ENCODE measurements at regions not wholly inside any gene's neighbourhood (a gene's known extent, or its start where the extent isn't known, plus 50 kb on each side); places are given as distances from the start of the nearest gene placed in this dataset.

DNA sequence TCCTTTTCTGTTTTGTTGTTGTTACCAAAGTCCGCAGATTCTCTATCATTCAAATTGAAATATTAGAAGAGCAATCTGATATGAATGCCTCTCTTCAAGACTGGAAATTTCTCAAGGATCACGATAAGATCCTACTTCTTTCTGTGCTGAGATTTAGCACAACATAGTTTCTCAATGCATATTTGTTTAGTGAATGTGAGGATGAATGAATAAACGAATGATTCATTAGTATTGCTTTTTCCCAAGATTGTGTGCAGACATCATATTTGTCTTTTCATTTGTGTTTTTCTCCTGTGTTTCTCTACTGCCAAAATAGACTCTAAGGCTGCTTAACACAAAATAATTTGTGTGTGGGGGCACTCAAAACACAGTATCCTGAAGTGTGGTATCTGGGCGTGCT, 862.7 kb upstream of the MAP3K7 start:
- Histone ChIP-seq H3K36me3 (no peaks in the 10 kb centered on the region), H3K4me3 (no peak overlapping the region), H3K27me3 (no peaks in the 10 kb centered on the region), H3K9me3 (no peaks in the 10 kb centered on the region)
- no peak for DNase-seq

DNA sequence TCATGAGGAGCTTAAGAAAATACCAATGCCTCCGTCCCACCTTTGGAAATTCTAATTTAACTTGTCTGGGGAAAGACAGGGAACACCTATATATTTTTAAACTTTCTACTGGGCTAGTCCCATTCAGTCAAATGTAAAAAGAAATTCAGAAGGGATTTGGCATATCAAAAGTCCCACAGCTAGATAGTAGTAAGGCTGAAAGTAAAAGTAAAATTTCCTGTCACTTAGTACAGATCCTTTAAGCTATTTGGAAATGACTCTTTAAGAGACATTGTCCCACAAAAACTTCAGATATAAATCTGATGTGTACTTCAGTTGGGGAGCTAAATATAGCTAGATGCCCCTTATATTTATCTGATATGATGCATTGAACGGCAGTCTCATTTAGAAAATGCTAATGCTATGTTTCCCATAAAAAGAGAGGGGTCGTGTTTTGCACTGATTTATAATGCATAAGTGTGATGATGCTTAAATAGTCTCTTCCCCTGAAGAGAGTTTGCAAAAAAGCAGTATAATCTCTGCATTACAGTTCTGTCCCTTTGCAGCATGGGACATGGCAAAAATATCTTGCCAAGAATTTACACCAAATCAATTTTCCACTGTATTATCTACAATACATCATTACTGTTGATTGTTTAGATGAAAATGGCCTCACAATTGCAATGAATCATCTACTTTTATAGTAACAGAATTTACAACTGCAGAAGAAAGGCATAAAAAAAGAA, 860.8 kb upstream of the MAP3K7 start:
- DNase-seq, result no peak
- Histone ChIP-seq H3K27me3 (no peaks in the 10 kb centered on the region), H3K9me3 (no peaks in the 10 kb centered on the region), H3K4me3 (no peak overlapping the region), H3K36me3 (no peaks in the 10 kb centered on the region)

DNA sequence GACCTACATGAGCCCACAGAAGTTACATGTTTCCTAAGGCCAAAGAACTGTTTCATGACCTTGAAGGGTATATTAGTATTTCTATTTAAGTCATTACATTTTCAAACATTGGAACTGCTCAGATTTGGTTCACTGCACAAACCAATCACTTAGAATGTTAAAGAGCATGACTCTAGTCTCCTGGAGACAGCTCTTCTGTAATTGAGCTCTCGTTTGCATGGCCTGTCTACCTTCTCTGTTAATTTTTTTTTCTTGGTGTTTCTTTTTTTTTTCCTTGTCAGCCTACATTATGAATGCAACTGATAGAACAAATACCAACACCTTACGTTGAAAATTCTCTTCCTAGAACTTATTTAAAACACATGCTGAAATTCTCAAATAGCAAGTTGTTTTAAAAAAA, 860.2 kb upstream of the MAP3K7 start:
- Histone ChIP-seq H3K36me3 (no peaks in the 10 kb centered on the region), H3K9me3 (no peaks in the 10 kb centered on the region), H3K27me3 (no peaks in the 10 kb centered on the region), H3K4me3 (no peak overlapping the region)
- no peak for DNase-seq

DNA sequence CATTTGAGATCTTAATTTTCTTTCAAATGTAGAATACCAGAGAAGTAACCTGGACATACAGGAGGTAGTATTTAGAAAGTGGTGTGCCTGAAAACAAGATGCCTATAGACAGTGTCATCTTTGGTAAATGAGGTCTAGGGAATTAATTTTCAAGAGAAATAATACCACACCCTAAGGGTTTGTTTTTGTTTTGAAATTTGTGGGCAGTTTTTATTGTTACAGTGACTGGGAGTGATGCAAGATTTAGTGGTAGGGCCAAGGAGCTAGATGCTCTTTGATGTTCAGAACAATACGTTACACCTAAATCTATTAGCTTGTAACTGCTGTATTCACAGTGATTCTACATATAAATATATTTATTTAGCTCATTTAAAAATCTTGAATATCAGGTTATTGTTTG, 856.5 kb upstream of the MAP3K7 start:
- no peaks in the 10 kb centered on the region for H3K36me3 ChIP-seq
- H3K27me3 ChIP-seq, result no peaks in the 10 kb centered on the region
- no peak overlapping the region for H3K4me3 ChIP-seq
- H3K9me3 ChIP-seq, result no peaks in the 10 kb centered on the region
- no peak for DNase-seq

DNA sequence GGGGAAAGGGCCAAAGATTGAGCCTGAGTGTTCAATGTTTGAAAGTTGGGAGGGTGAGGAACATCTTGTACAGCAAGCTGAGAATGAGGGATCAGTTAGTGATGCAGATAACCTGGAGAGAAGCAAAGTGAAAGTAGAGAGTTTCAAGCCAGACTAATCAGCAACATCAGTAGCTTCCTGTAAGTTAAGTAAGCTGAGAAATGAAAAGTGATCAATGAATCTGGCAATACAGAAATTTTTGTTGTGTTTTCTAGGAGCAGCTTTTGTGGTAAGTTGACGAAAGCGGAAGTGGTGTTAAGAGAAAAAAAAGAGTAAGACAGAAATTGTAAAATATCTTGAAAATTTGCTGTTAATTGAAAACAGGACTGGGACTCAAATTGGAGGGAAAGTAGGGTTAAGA, 855.5 kb upstream of the MAP3K7 start:
- Histone ChIP-seq H3K27me3 (no peaks in the 10 kb centered on the region), H3K4me3 (no peak overlapping the region), H3K36me3 (no peaks in the 10 kb centered on the region), H3K9me3 (no peaks in the 10 kb centered on the region)
- no peak for DNase-seq

DNA sequence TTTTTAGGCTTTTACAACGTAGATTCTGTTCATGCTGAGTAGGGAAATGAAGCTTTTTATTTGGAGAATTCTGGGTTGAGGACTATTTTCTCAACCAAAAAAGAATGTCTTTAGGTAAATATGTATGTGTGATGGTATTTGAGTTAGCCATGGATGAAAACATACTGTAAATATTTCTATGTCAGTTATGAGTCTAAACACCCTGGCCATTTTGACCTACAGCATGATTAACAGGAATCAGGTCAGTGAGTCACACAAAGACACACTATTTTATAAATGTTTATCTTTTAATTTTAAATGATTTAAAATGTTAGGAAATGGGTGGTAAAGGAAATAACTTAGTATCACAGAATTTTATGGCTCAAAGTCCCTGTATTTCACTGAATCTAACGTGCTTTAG, 851.7 kb upstream of the MAP3K7 start:
- Histone ChIP-seq H3K4me3 (no peak overlapping the region), H3K9me3 (no peaks in the 10 kb centered on the region), H3K27me3 (no peaks in the 10 kb centered on the region), H3K36me3 (no peaks in the 10 kb centered on the region)
- DNase-seq, result no peak

DNA sequence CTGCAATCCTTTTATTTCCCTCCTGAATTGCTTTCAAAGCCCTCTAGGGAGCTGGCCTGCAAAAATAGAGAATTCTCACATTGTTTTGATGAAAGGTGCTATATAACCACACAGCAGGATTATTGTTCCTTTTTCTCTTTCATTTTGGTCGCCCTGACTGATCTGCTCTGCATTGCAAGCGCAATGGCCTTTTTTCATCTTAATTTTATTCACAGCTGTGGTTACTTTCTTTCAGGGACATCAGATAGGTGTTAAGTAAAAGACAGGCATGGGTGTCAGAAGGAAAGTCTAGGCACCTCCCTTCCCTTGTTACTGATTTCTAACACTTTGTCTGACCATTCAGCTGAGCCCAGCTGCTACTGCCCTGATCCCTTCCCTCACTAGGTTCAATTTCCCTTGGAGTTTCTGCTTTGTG, 850.5 kb upstream of the MAP3K7 start:
- DNase-seq, result no peak
- Histone ChIP-seq H3K36me3 (no peaks in the 10 kb centered on the region), H3K27me3 (no peaks in the 10 kb centered on the region), H3K9me3 (no peaks in the 10 kb centered on the region), H3K4me3 (no peak overlapping the region)

DNA sequence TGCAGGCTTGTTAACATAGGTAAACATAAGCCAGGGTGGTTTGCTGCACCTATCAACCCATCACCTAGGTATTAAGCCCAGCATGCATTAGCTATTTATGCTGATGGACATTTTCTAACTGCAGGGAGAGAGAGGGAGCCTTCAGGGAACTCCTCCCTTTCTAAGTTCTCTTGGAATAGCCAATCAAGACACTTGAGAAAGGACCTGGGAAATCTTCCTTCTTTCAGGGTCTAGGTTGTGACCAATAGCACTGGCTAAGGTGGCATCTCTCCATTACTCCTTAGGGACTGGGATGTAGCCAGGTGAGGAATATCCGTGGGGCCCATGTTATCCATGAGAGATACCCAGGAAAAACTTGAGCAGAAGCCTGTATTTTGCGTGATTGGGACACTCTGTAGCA, 849.6 kb upstream of the MAP3K7 start:
- H3K36me3 ChIP-seq, result no peaks in the 10 kb centered on the region
- no peaks in the 10 kb centered on the region for H3K9me3 ChIP-seq
- H3K4me3 ChIP-seq, result no peak overlapping the region
- H3K27me3 ChIP-seq, result no peaks in the 10 kb centered on the region
- DNase-seq, result no peak

DNA sequence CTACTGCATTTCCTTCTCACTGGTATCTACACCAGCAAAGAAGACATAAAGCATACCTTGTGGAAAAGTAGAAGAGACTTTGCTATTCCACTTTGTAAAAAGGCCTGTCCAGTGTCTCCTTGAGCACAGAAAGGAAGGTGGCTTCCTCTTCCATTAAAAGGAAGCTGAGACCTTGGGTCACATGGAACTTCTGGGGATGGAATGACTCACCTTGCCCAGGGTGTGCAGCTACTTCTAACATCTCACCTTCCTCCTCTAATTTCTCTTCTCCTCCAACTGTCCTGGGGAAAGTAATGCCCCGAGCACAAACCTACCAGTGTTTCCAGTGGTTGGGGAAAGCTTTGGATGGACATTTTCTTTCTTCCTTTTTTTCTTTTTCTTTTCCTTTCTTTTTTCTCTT, 848.8 kb upstream of the MAP3K7 start:
- no peak for DNase-seq
- Histone ChIP-seq H3K36me3 (no peaks in the 10 kb centered on the region), H3K27me3 (no peaks in the 10 kb centered on the region), H3K9me3 (no peaks in the 10 kb centered on the region), H3K4me3 (no peak overlapping the region)

DNA sequence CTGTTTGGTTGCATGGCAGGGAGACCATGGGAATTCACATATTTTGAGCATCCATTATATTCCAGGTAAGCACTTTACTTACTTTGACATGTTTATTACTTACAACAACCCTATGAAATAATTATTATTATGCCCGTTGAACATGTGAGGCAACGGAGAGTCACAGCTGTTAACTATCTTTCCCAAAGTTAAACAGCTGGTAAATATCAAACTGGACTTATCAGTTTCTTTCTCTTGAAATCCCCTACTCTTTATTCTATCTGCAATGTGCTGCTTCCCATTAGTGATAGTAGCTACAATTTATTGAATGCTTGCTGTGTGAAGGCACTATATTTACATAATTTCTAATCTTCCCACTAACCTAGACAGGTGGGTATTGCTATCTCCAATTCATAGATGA, 847.7 kb upstream of the MAP3K7 start:
- DNase-seq, result no peak
- H3K9me3 ChIP-seq, result no peaks in the 10 kb centered on the region
- no peak overlapping the region for H3K4me3 ChIP-seq
- no peaks in the 10 kb centered on the region for H3K27me3 ChIP-seq
- H3K36me3 ChIP-seq, result no peaks in the 10 kb centered on the region

DNA sequence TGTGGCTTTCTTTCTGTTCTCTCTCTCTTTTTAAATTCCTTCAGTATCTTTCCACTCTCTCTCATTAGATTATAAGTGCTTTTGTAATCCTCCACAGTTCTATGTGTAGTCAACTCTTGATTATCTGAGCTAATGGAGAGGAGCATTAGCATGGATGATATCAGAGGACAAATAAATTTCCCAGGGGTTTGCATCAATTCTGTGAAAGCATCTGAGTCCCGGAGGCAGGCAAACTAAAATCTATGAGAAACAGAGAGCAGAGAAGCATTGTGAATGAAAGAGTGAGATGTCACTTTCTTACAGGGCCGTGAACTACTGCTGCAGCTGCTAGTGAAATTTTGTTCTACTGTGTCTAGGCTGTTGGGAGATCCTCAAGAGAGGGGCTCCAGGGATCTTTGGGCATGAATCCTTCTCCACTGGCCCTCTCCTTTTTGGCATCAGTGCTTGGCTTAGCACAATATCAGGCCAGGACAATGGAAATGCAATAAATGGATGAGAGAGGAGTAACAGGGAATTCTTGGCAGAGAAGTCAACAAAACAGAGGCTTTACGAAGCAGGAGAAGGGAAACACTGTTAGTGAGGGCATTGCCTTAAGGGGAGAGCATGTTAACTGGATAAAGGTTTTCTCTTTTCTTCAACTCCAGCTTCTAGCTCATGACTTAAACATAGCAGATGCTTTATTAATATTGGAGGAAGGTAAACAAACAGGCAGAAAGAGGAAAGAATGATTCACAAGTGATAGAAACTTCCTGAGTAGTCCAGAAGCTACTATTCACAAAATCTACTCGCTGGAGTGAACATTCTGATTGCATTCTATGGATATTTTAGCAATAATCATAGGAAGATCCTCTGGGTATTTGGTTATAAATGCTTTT, 847.0 kb upstream of the MAP3K7 start:
- H3K9me3 ChIP-seq, result no peaks in the 10 kb centered on the region
- no peaks in the 10 kb centered on the region for H3K27me3 ChIP-seq
- no peak overlapping the region for H3K4me3 ChIP-seq
- no peaks in the 10 kb centered on the region for H3K36me3 ChIP-seq
- no peak for DNase-seq

DNA sequence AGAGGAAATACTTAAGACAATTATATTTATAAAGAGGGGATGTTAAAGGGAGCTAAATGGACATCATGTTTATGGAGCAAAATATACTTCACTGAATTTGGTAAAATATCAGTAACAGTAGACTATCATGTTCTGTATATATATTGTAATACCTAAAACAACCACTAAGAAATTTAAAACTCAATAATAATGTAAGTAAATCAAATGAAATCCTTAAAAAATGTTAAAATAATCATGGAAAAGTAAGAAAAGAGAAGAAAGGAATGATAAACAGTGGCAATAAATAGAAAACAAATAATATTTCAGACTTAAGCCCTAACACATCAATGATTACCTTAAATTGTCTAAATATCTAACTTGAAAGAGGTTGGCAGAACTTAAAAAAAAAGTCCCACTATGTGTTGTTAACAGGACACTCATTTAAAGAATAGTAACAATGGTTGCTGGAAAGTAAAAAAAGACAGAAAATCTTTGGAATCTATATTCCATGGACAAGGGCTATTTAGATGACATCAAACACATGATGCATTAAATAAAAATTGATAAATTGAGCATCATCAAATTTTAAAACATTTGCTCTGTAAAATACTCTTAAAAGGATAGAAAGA, 842.2 kb upstream of the MAP3K7 start:
- no peak for DNase-seq
- H3K36me3 ChIP-seq, result no peaks in the 10 kb centered on the region
- no peak overlapping the region for H3K4me3 ChIP-seq
- H3K27me3 ChIP-seq, result no peaks in the 10 kb centered on the region
- no peaks in the 10 kb centered on the region for H3K9me3 ChIP-seq

DNA sequence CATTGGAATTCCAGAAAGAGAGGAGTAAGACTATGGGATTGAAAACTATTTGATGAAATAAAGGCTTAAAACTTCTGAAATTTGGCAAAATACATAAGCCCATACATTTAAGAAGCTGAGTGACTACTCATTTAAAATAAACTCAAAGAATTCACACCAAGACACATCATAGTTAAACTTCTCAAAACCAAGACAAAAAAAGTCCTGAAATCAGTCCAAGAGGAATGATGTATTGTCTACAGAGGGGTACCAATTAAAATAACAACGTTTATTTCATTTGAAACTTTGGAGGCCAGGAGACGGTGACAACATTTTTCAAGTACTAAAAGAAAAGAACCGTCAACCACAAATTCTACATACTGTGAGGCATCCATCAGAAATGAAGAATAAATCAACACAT, 841.4 kb upstream of the MAP3K7 start:
- no peak for DNase-seq
- H3K27me3 ChIP-seq, result no peaks in the 10 kb centered on the region

DNA sequence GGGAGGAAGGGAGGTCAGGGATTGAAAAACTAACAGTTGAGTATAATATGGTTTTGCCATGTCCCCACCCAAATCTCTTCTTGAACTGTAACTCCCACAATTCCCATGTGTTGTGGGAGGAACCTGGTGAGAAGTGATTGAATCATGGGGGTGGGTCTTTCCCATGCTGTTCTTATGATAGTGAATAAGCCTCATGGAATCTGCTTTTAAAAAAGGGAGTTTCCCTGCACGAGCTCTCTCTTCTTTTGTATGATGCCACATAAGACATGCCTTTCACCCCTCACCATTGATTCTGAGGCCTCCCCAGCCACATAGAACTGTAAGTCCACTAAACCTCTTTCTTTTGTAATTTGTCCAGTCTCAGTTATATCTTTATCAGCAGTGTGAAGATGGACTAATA, 833.4 kb upstream of the MAP3K7 start:
- H3K9me3 ChIP-seq, result no peaks in the 10 kb centered on the region
- DNase-seq, result no peak
- H3K4me3 ChIP-seq, result no peak overlapping the region
- no peaks in the 10 kb centered on the region for H3K36me3 ChIP-seq
- H3K27me3 ChIP-seq, result no peaks in the 10 kb centered on the region

More for the DNA sequence above, 841.4 kb upstream of the MAP3K7 start:
- no peak overlapping the region for H3K4me3 ChIP-seq
- no peaks in the 10 kb centered on the region for H3K9me3 ChIP-seq
- no peaks in the 10 kb centered on the region for H3K36me3 ChIP-seq

DNA sequence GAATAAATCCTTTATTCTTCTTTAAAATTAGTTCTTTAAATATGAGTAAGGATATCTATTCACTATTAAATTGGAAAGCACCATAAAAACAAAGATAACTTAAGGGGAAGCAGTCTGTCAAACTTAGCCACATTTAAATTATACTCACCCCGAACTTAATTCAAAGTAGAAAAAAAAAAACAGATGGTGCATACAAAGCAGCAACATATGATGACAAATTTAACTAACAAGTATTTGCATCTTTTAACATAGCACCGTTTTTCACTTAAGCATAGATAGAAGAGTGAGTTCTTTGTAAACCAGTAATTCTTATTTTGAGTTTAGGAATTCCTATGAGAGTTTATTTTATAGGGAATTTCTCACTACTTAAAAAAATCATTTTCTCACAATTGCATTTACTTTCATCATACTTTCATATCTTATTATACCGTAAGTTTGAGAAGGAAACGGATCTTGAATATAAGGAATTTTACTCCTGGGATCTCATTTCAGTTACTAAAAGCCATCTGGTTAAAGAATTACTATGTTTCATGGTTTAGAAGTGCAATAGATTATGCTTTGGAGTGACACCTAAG, 828.2 kb upstream of the MAP3K7 start:
- no peaks in the 10 kb centered on the region for H3K27me3 ChIP-seq
- no peak for DNase-seq
- H3K9me3 ChIP-seq, result no peaks in the 10 kb centered on the region
- no peaks in the 10 kb centered on the region for H3K36me3 ChIP-seq
- H3K4me3 ChIP-seq, result no peak overlapping the region

DNA sequence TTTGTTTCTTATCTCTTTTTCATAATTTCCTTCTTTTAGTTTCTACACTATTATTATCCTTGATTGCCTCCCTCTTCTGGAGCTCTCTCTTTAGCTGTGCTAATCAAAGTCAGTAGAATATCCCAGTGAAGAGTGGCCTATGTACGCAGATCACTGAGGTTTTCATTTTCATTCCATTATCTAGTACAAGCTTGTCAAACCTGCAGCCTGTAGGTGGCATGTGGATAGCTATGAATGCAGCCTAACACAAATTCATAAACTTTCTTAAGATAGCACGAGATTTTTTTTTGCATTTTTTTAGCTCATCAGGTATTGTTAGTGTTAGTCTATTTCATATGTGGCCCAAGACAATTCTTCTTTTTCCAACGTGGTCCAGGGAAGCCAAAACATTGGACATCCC, 825.7 kb upstream of the MAP3K7 start:
- Histone ChIP-seq H3K4me3 (no peak overlapping the region), H3K9me3 (no peaks in the 10 kb centered on the region; the same call in 1 of the 2 replicates)

DNA sequence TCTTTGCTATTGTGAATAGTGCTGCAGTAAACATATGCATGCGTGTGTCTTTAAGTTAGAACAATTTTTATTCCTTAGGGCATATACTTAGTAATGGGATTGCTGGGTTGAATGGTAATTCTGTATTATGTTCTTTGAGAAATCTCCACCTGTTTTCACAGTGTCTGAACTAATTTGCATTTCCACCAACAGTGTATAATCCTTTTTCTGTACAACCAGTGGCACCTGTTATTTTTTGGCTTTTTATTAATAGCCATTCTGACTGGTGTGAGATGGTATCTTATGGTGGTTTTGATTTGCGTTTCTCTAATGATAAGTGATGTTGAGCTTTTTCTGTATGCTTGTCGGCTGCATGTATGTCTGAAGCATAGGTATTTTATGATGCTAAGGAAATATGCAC, 820.8 kb upstream of the MAP3K7 start:
- Histone ChIP-seq H3K27me3 (no peaks in the 10 kb centered on the region), H3K4me3 (no peak overlapping the region)
- no peak for DNase-seq

More for the DNA sequence above, 825.7 kb upstream of the MAP3K7 start:
- H3K36me3 ChIP-seq, result no peaks in the 10 kb centered on the region
- no peaks in the 10 kb centered on the region for H3K27me3 ChIP-seq
- DNase-seq, result no peak

More for the DNA sequence above, 820.8 kb upstream of the MAP3K7 start:
- Histone ChIP-seq H3K36me3 (no peaks in the 10 kb centered on the region), H3K9me3 (no peaks in the 10 kb centered on the region; the same call in 1 of the 2 replicates)

Data from MG63 (cell line).